Hepatocyte (in vitro differentiated cells): ENCODE measurements at regions not wholly inside any gene's neighbourhood (a gene's known extent, or its start where the extent isn't known, plus 50 kb on each side); places are given as distances from the start of the nearest gene placed in this dataset.

Source experiments
- CTCF ChIP-seq: fragments of 200-600 bp; sonication (generic); IDR thresholded peaks from 2 replicates; pipeline ENCODE4 v1.5.1; 2016; ENCODE audit warnings: antibody characterized with exemption, mild to moderate bottlenecking; ENCODE audit not compliant: poor library complexity
- EZH2 ChIP-seq: fragments of 200-600 bp; sonication (generic); IDR thresholded peaks from 2 replicates; pipeline ENCODE4 v1.6.1; 2016; ENCODE audit warnings: antibody characterized with exemption, mild to moderate bottlenecking, borderline replicate concordance

GRCh38 chrX:40488296-40488695 lies 92.5 kb upstream of the ATP6AP2 start:
- TF ChIP-seq CTCF = no peak
- no peak for TF ChIP-seq EZH2
